ENCODE measurements at regions not wholly inside any gene's neighbourhood (a gene's known extent, or its start where the extent isn't known, plus 50 kb on each side); places are given as distances from the start of the nearest gene placed in this dataset.
A peak's percentile ranks its signal among the peaks of the same experiment; 100 is the strongest.

DNA sequence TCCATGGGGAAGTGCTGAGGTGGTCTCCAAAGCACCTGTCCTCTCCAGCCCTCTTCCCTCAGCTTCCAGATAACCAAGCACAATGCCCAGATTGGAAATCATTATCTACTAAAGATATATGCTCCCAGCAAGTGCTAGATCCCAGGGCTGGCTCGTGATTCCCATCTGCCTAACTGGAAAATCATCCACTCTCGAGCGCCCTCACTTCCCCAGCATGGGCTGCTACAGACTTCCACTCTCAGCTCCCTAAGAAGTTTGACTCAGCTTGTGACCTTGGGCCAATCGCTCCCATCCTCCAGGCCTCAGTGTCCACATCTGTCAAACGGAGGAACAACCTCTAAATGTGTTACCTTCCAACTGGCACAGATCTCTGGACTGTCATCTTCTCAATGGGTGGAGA lies 112.4 kb upstream of the ZMIZ1 start:
- peaks cover 17 to 25% of the 10 kb centered on the region in 2 donors for H3K4me1 ChIP-seq (replicated peaks in 1 of 2)

DNA sequence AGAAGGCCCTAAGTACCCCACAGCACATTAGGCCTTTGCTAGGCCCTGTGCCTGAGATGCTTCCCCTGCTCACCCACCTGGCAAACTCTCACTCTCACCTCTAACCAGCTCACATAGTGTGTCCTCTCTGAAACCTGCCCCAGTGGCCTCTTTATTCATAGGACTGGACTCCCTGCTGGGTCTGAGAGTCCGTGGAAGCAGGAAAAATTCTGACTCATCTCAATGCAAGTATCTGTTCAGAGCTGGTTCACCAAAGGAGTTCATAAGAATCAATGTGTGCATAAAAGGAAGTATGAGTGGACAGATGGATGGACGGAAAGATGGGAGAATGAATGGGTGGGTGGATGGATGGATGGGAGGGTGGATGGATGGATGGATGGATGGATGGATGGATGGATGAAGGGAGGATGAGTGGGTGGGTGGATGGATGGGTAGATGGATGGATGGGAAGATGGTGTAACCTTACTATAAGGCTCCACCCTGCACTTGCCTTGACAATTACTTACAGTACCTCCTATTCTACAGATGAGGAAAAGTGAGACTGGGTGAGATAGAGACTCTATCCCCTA lies 111.2 kb upstream of the ZMIZ1 start:
- peaks cover 17 to 25% of the 10 kb centered on the region in 2 donors for H3K4me1 ChIP-seq (replicated peaks in 1 of 2)
- H3K27me3 ChIP-seq: no peaks in the 10 kb centered on the region
- no peak overlapping the region for H3K27ac ChIP-seq
- intact Hi-C loops (cut with DNase I): loop anchor here in 1 of 2 donors (10.0 kb wide), 1 partner anchor 237 kb away; no protein-coding TSS in a partner anchor
- H3K9me3 ChIP-seq (replicated peaks in 1 of 3): no peaks in the 10 kb centered on the region
- TF ChIP-seq, protein P1, sequence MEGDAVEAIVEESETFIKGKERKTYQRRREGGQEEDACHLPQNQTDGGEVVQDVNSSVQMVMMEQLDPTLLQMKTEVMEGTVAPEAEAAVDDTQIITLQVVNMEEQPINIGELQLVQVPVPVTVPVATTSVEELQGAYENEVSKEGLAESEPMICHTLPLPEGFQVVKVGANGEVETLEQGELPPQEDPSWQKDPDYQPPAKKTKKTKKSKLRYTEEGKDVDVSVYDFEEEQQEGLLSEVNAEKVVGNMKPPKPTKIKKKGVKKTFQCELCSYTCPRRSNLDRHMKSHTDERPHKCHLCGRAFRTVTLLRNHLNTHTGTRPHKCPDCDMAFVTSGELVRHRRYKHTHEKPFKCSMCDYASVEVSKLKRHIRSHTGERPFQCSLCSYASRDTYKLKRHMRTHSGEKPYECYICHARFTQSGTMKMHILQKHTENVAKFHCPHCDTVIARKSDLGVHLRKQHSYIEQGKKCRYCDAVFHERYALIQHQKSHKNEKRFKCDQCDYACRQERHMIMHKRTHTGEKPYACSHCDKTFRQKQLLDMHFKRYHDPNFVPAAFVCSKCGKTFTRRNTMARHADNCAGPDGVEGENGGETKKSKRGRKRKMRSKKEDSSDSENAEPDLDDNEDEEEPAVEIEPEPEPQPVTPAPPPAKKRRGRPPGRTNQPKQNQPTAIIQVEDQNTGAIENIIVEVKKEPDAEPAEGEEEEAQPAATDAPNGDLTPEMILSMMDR (IDR thresholded peaks at IDR 0.05): no peak
- TF ChIP-seq POLR2A (IDR thresholded peaks at IDR 0.05): no peak
- 85 to 96% (median 95%) methylated on average over 2 of the region's 2 CpGs for WGBS, 4 donors
- H3K4me3 ChIP-seq: no peak overlapping the region
- no peak for DNase-seq
- no peaks in the 10 kb centered on the region for H3K36me3 ChIP-seq (replicated peaks in 1 of 2)

More for the DNA sequence above, 112.4 kb upstream of the ZMIZ1 start:
- H3K27me3 ChIP-seq: no peaks in the 10 kb centered on the region
- no peaks in the 10 kb centered on the region for H3K36me3 ChIP-seq (replicated peaks in 1 of 2)
- 71 to 88% (median 81%) methylated on average over 3 to 5 of the region's 5 CpGs for WGBS, 4 donors
- H3K9me3 ChIP-seq (replicated peaks in 1 of 3): no peaks in the 10 kb centered on the region
- no peak overlapping the region for H3K4me3 ChIP-seq
- DNase-seq: no peak
- no peak overlapping the region for H3K27ac ChIP-seq
- TF ChIP-seq, protein P1 (IDR thresholded peaks at IDR 0.05): no peak
- no peak for TF ChIP-seq POLR2A (IDR thresholded peaks at IDR 0.05)
- intact Hi-C loops (cut with DNase I): loop anchor here in 1 of 2 donors (10.0 kb wide), 1 partner anchor 238 kb away; no protein-coding TSS in a partner anchor

DNA sequence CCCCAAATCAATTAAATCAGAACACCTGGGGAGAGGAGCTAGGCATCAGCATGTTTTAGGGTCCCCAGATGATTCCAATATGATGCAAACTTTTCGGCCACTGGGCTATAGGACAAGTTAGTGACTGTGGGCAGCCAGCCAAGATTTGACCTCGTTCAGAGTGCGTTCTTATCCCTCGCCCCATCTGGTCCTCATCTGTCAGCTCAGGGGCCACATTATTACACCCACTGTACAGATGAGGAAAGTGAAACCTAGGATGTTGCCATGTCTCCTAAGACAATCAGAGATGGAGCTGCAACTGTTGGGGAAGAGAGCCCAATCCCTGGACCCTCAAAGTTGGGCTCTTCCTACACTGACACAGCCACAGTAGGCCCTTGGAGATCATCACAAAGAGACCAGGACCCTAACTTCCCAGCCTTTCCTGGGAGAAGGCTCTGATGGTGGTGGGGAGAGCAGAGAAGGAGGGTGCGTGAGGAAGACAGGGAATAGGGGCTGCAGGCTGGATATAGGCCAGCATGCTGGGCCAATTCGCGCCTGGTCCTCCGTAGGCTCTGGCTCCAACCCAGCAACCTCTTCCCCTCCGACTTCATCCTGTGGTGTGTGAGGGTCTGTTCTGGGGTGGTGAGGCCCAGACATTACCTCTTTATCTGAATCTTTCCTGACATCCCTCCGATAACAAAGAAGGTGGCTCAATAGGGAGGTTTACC lies 109.4 kb upstream of the ZMIZ1 start:
- H3K36me3 ChIP-seq (replicated peaks in 1 of 2): no peaks in the 10 kb centered on the region
- H3K27ac ChIP-seq: no peak overlapping the region
- DNase-seq: no peak
- TF ChIP-seq, protein P1 (IDR thresholded peaks at IDR 0.05): no peak
- TF ChIP-seq POLR2A (IDR thresholded peaks at IDR 0.05): no peak
- no peaks in the 10 kb centered on the region for H3K27me3 ChIP-seq
- peaks cover 14% of the 10 kb centered on the region in 2 donors for H3K4me1 ChIP-seq (replicated peaks in 1 of 2)
- intact Hi-C loops (cut with DNase I): loop anchor here in 1 of 2 donors (10.0 kb wide), 1 partner anchor 235 kb away; no protein-coding TSS in a partner anchor
- 77 to 82% (median 78%) methylated on average over 9 to 10 of the region's 10 CpGs for WGBS, 4 donors
- H3K4me3 ChIP-seq: no peak overlapping the region
- no peaks in the 10 kb centered on the region for H3K9me3 ChIP-seq (replicated peaks in 1 of 3)

DNA sequence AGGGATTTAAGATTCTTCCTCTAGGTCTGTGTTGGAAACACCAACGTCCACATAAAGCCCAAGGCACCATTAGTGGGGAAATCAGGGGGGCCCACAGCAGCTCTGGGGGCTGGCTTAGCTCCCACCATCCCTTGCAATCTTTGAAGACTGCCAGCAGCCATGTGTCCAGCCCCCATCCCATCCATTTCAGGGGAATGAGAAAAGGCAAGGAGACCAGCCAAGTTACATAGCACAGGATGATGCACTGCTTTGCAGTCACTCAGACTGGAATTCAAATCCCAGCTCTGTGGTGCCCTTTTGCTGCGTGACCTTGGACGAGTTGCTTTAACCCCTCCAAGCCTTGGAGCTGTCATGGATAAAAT lies 108.9 kb upstream of the ZMIZ1 start:
- H3K36me3 ChIP-seq (replicated peaks in 1 of 2): no peaks in the 10 kb centered on the region
- H3K27me3 ChIP-seq: no peaks in the 10 kb centered on the region
- H3K9me3 ChIP-seq (replicated peaks in 1 of 3): no peaks in the 10 kb centered on the region
- H3K4me3 ChIP-seq: no peak overlapping the region
- 18 to 50% (median 39%) methylated on average over 3 of the region's 3 CpGs for WGBS, 4 donors
- DNase-seq: no peak
- TF ChIP-seq, protein P1 (IDR thresholded peaks at IDR 0.05): no peak
- no peak for TF ChIP-seq POLR2A (IDR thresholded peaks at IDR 0.05)
- peaks cover 17 to 18% of the 10 kb centered on the region in 2 donors for H3K4me1 ChIP-seq (replicated peaks in 1 of 2)
- H3K27ac ChIP-seq: peak overlapping the region in 2 of 5 donors; percentile 72 to 76
- intact Hi-C loops (cut with DNase I): loop anchor here in 1 of 2 donors (10.0 kb wide), 1 partner anchor 235 kb away; no protein-coding TSS in a partner anchor
